GM06990 (cell line): ENCODE measurements at regions not wholly inside any gene's neighbourhood (a gene's known extent, or its start where the extent isn't known, plus 50 kb on each side); places are given as distances from the start of the nearest gene placed in this dataset.

Experiments
- DNase-seq: peaks from one replicate; pipeline ENCODE4 v3.0.0-alpha.2; 2011; ENCODE audit not compliant: insufficient read length; ENCODE audit errors: extremely low read depth
- H3K27me3 ChIP-seq: replicated peaks from 2 replicates; pipeline ENCODE4 v1.6.0; 2011; ENCODE audit warnings: low read length; ENCODE audit not compliant: control insufficient read depth, insufficient read depth
- H3K36me3 ChIP-seq: 2 replicates; pipeline ENCODE4 v1.5.1; 2011; ENCODE audit warnings: low read length; ENCODE audit not compliant: control insufficient read depth, insufficient read depth
- H3K4me3 ChIP-seq: replicated peaks from 2 replicates; pipeline ENCODE4 v1.5.1; 2011; ENCODE audit warnings: low read depth, mild to moderate bottlenecking, control low read depth, low read length
- TF ChIP-seq, protein P1 (sequence below): IDR thresholded peaks from 2 replicates; pipeline ENCODE4 v1.5.1; 2011; ENCODE audit warnings: low read length, control low read depth, mild to moderate bottlenecking, inconsistent platforms; ENCODE audit not compliant: insufficient read depth, poor library complexity, severe bottlenecking

DNA sequence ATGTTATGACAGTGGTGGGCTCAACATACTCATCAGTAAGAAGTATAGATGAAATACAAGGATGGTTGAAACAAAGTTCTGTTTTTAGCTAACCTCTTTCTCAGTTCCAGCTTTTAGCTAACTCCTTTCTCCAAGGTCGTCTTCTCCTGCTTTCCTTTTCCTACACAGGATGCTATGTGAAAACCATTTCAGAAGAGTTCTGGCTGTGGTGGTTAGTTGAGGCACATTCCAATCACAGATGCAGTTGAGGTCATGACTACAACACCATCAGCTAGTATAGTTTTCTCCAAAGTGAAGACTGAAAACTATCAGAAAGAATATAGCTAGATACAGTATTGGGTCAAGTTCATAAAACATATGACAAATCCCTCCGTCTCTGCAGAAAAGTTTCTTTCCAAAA lies 477.7 kb upstream of the C9orf72 start:
- TF ChIP-seq, protein P1, sequence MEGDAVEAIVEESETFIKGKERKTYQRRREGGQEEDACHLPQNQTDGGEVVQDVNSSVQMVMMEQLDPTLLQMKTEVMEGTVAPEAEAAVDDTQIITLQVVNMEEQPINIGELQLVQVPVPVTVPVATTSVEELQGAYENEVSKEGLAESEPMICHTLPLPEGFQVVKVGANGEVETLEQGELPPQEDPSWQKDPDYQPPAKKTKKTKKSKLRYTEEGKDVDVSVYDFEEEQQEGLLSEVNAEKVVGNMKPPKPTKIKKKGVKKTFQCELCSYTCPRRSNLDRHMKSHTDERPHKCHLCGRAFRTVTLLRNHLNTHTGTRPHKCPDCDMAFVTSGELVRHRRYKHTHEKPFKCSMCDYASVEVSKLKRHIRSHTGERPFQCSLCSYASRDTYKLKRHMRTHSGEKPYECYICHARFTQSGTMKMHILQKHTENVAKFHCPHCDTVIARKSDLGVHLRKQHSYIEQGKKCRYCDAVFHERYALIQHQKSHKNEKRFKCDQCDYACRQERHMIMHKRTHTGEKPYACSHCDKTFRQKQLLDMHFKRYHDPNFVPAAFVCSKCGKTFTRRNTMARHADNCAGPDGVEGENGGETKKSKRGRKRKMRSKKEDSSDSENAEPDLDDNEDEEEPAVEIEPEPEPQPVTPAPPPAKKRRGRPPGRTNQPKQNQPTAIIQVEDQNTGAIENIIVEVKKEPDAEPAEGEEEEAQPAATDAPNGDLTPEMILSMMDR: no peak
- DNase-seq: no peak
- H3K36me3 ChIP-seq: no peaks in the 10 kb centered on the region
- no peaks in the 10 kb centered on the region for H3K27me3 ChIP-seq
- H3K4me3 ChIP-seq: no peak overlapping the region

DNA sequence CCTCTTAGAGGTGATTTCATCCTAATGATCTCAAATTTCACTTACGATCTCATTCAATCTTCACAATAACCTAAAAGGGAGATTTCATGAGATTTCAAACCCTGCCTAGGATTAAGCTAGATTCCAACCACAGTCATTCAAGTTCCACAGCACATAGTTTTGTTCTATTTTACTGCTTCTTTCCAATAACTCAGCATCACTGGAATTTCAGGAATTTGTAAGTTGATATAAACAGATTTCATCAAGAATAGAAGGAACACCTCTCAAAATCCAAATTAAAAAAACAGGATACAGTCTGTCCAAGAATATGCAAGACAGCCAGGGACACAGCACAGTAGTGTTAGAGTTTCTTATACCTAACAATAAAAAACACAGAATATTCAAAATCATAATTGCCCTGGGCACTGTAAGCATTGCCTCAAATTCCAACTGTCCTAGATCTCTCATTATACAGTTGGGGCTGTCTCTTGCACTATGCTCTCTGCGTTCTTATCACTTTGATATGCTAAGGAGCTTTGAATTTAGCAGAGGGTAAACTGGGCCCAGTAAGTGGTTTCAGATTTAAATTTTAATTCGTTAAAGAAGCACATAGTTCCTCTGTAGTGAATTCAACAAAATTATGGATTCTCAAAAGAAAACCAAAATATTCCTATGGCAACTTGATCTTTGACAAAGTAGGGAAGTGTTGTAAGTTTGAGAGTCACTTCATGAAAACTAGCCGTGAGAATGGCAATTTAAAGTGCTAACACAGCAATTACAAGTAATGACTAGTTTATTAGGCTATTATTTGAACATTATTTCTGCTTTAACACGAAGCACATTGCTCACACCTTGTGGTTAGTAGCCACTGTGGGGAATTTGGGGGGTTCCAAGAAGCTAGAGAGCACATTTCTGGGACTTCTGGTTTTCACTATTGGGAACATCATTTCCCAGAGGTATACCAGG lies 478.6 kb upstream of the C9orf72 start:
- H3K4me3 ChIP-seq: no peak overlapping the region
- TF ChIP-seq, protein P1: no peak
- no peak for DNase-seq

DNA sequence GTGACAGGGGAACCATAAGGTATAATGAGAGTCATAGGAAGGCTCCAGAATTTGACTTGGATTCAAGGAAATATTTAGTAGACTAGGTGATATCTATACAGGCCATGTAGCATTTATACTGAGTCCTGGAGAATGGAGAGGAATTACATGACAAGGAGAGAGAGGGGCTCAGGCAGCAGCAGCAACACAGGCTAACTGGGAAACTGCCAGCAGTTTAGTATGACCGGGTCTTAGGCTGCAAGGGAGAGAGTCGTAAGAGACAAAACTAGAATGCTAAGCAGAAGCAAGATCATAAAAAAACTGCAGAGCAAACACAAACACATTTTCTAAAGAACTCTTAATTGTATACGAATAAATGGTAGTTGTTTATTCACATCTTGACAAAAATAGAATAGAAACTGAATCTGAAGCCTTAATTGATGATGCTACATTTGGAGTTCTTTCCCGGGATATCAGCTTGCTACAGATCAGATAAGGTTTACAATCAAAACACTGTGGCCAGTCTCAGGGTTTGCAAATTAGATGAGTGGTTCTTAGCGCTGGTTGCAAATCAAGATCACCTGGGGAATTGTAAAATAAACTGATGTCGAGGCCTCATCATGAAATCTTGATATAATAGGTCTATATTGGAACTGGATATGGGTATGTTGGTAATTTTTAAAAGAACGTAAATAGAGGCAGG lies 480.0 kb upstream of the C9orf72 start:
- H3K36me3 ChIP-seq: no peaks in the 10 kb centered on the region

More for the DNA sequence above, 478.6 kb upstream of the C9orf72 start:
- no peaks in the 10 kb centered on the region for H3K36me3 ChIP-seq
- no peaks in the 10 kb centered on the region for H3K27me3 ChIP-seq

DNA sequence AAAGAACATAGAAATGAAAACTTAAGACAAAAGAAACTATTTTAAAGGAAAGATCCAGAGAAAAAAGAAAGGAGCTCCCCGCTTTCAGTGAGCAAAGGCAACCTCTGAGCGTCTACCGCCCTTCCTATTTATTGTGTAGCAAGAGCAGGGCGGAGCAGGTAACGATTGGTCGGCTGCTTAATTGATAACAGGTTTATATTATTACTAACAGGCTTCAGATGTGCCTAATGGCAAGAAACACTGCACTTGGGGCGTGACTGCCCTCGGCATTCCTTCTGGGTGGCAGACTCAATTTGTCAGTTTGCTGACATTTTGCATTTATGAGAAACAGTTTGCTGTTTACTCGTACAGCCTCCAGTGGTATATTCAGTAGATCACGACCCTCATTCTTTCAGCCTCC lies 482.7 kb upstream of the C9orf72 start:
- Histone ChIP-seq H3K36me3 (no peaks in the 10 kb centered on the region), H3K27me3 (no peaks in the 10 kb centered on the region), H3K4me3 (no peak overlapping the region)
- TF ChIP-seq, protein P1: no peak
- no peak for DNase-seq

More for the DNA sequence above, 480.0 kb upstream of the C9orf72 start:
- no peak for DNase-seq
- no peaks in the 10 kb centered on the region for H3K27me3 ChIP-seq
- TF ChIP-seq, protein P1: no peak
- no peak overlapping the region for H3K4me3 ChIP-seq

DNA sequence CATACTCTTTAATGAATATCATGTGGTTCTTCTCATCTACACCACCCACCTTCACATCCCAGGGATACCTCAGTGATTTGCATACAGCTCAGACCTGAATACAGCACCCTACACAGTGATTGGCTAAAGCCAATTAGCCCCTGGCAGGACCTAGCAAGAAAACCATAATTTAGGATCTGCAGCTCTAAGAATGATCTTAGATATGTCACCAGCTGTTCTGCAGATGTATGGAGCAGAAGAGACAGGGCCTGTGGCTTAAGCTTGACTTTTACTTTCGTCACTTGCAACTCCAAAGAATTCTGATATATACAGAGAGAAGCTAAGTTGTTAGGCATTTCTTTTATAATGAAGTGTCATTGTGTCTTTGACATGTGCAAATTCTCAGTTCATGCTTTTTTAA lies 483.2 kb upstream of the C9orf72 start:
- Histone ChIP-seq H3K4me3 (no peak overlapping the region), H3K27me3 (no peaks in the 10 kb centered on the region), H3K36me3 (no peaks in the 10 kb centered on the region)
- DNase-seq: no peak
- TF ChIP-seq, protein P1: no peak
